Naive B cell (primary cell): ENCODE measurements at regions not wholly inside any gene's neighbourhood (a gene's known extent, or its start where the extent isn't known, plus 50 kb on each side); places are given as distances from the start of the nearest gene placed in this dataset.

ENCODE experiments used
- ATAC-seq, 2 donors: fragments of 150-1000 bp; cut with Tn5 transposase; 2 replicates each; pipeline ENCODE4 v1.10.0; 2021; ENCODE audit warnings: low read depth in 2 of 2, mild to moderate bottlenecking in 2 of 2, moderate library complexity in 2 of 2
- DNase-seq: peaks from one replicate; pipeline ENCODE4 v3.0.0; 2022
- H3K27ac Mint-ChIP-seq, 6 donors: one replicate each; pipeline ENCODE4 v1.8.0; 2020 to 2022; ENCODE audit warnings: mild to moderate bottlenecking in 6 of 6, mixed read lengths in 6 of 6, moderate library complexity in 5 of 6, inconsistent platforms in 2 of 6
- H3K27me3 Mint-ChIP-seq, 3 donors: one replicate each; pipeline ENCODE4 v1.8.0; 2021 to 2022; ENCODE audit warnings: mixed read lengths in 3 of 3, mild to moderate bottlenecking in 1 of 3
- H3K36me3 Mint-ChIP-seq, 2 donors: one replicate each; pipeline ENCODE4 v1.8.0; 2020 to 2022; ENCODE audit warnings: mixed read lengths in 2 of 2, inconsistent platforms in 1 of 2, mild to moderate bottlenecking in 1 of 2
- H3K4me1 Mint-ChIP-seq, 3 donors: one replicate each; pipeline ENCODE4 v1.8.0; 2020 to 2022; ENCODE audit warnings: mixed read lengths in 3 of 3, inconsistent platforms in 1 of 3, mild to moderate bottlenecking in 1 of 3, moderate library complexity in 1 of 3
- H3K4me3 Mint-ChIP-seq, 8 donors: one replicate each; pipeline ENCODE4 v1.8.0; 2020 to 2022; ENCODE audit warnings: mild to moderate bottlenecking in 8 of 8, mixed read lengths in 8 of 8, moderate library complexity in 8 of 8, inconsistent platforms in 2 of 8
- H3K9me3 Mint-ChIP-seq, 7 donors: one replicate each; pipeline ENCODE4 v1.8.0; 2020 to 2022; ENCODE audit warnings: mixed read lengths in 7 of 7, mild to moderate bottlenecking in 5 of 7, inconsistent platforms in 2 of 7, moderate library complexity in 1 of 7

DNA sequence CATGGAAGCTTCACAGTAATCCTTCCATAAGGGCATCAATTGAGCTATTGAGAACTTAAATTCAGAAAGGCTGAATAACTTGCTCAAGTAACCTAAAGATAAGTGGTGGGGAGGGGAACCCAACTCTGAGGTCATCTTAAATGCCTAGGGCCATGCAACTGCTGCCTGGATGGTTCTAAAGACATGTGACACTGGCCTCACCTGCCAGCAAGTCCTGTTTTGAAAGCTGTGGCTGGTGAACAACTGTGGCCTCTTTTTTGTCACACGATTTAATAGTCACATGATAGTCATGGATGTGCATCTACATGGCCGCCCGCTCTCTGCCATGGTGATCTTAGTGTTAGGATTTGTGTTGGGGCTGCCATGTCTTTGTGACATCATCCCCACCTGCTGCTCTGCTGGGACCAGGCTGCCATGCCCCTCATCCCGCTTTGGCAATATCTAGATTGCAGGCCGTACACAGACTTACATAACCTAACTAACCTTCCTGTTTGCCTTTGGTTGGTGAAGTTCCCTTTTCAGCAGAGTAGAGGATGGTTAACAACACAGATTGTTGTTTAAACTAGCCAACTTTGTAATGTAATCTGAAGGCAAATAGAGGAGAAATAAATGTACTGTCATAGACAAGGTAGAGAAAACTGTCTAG, 177.9 kb upstream of the SH3BP4 start:
- ATAC-seq (no peak), DNase-seq (no peak)
- H3K4me3 Mint-ChIP-seq: no peak overlapping the region
- peaks cover 0 to 2% (median 0%) of the 10 kb centered on the region in 7 donors for H3K9me3 Mint-ChIP-seq
- peaks cover 11 to 34% (median 24%) of the 10 kb centered on the region in 3 donors for H3K27me3 Mint-ChIP-seq
- no peaks in the 10 kb centered on the region for H3K36me3 Mint-ChIP-seq
- H3K27ac Mint-ChIP-seq: no peak overlapping the region
- peaks cover 0 to 4% (median 0%) of the 10 kb centered on the region in 3 donors for H3K4me1 Mint-ChIP-seq

DNA sequence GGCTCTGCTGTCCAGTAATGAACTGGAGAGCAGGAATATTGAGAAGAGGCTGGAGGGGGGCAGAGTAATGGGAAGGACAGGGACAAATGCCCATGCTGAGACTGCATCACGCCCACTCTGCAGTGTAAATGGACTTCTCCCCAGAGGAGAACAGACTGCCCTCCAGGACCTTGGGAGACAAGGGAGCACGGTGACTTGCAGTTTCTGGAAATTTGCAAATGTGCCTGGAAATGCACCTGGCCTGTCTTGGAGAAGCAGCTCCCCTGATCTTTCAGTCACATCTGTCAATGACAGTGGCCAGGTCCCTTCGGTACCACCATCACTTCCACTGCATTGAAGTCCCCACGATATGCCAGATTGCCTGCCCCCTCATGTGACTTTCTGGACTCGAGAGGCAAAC, 178.7 kb upstream of the SH3BP4 start:
- Mint-ChIP-seq H3K27ac (no peak overlapping the region), H3K4me1 (peaks cover 0 to 4% (median 0%) of the 10 kb centered on the region in 3 donors), H3K9me3 (peaks cover 0 to 2% (median 0%) of the 10 kb centered on the region in 7 donors), H3K27me3 (peaks cover 13 to 29% (median 24%) of the 10 kb centered on the region in 3 donors), H3K36me3 (no peaks in the 10 kb centered on the region), H3K4me3 (no peak overlapping the region)
- ATAC-seq (no peak), DNase-seq (no peak)

DNA sequence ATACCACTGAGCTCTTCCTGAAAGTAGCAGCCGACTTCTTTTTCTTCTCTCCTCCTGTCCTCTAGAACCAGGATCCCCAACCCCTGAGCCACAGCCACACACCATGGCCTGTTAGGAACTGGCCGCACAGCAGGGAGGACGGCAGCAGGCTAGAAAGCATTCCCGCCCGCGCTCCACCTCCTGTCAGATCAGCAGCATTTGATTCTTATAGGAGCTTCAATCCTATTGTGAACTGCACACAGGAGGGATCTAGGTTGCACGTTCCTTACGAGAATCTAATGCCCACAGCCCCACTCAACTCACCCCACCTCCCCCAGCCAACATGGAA, 179.1 kb upstream of the SH3BP4 start:
- ATAC-seq: no peak
- Mint-ChIP-seq H3K4me1 (peaks cover 0 to 4% (median 0%) of the 10 kb centered on the region in 3 donors), H3K4me3 (no peak overlapping the region), H3K36me3 (no peaks in the 10 kb centered on the region), H3K27me3 (peaks cover 17 to 28% (median 24%) of the 10 kb centered on the region in 3 donors), H3K27ac (no peak overlapping the region), H3K9me3 (peaks cover 0 to 2% (median 0%) of the 10 kb centered on the region in 7 donors)
- DNase-seq: no peak

DNA sequence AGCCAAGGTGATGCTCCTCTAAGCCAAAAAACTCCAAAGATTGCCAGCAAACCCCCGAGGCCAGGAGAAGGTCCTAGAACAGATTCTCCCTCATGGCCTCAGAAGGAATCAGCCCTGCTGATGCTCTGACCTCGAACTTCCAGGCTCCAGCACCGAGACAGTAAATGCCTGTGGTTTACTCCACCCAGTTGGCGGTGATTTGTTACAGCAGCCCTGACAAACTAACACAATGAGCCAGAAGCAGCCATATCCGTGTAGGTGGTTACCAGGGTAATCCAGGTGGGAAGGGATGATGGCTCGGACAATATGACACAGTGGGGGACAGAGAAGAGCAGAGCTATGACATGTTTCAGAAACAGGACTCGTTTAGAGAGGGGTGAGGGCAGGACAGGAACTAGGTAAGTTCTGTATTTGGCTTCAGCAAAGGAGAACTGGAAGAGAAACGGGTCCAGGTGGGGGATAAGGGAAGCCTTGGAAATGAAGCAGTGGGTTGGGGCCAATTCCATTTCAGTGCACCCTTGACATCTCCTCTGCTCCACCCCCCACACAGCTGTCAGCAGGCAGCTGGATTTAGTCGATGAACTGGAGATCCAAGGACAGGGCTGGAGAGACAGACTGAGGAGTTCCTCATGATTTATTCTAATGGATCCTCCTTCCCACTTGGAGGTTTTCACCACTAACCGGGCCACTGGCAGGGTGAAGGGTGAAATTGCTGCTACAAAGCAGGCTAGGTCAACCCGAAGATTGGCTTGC, 179.7 kb upstream of the SH3BP4 start:
- H3K27me3 Mint-ChIP-seq: peaks cover 18 to 28% (median 24%) of the 10 kb centered on the region in 3 donors
- ATAC-seq (no peak), DNase-seq (no peak)
- H3K36me3 Mint-ChIP-seq: no peaks in the 10 kb centered on the region
- H3K9me3 Mint-ChIP-seq: peaks cover 0 to 2% (median 0%) of the 10 kb centered on the region in 7 donors
- H3K4me3 Mint-ChIP-seq: peak overlapping the region in 1 of 8 donors; percentile 64
- peaks cover 0 to 4% (median 0%) of the 10 kb centered on the region in 3 donors for H3K4me1 Mint-ChIP-seq
- H3K27ac Mint-ChIP-seq: peak overlapping the region in 1 of 6 donors; percentile 10

- Mint-ChIP-seq H3K9me3 (no peaks in the 10 kb centered on the region), H3K27me3 (peaks cover 16 to 19% (median 18%) of the 10 kb centered on the region in 3 donors), H3K4me3 (no peak overlapping the region), H3K4me1 (peaks cover 0 to 4% (median 0%) of the 10 kb centered on the region in 3 donors), H3K36me3 (no peaks in the 10 kb centered on the region), H3K27ac (peak overlapping the region in 1 of 6 donors; percentile 33)
- no peak for DNase-seq
- ATAC-seq: no peak
Observed at GRCh38 chr2:234771176-234771575, 180.6 kb upstream of the SH3BP4 start.

GRCh38 chr2:234770715-234771141, 181.1 kb upstream of the SH3BP4 start:
- DNase-seq: no peak

DNA sequence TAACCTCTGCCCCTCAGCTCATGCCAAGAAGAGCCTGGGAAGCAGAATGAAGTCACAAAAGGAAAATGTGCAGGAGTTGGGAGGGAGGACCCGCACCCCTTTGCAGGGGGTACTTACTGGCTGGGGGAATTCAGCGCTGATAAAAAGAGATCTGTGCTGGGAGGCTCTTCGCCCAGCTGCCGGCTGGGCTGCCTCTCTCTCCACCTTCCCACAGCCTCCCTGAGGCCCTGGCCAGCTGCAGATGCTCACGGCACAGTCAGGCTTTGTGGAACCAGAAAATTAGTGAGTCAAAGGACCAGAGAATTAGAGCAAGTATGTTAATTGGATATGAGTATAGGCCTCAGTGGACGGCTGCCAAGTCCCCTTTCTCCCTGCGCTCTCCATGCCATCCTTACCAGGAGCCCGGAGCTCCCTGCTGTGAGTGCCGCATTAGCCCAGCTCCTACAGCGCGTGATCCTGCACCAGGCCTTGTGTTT, 181.7 kb upstream of the SH3BP4 start:
- no peaks in the 10 kb centered on the region for H3K9me3 Mint-ChIP-seq
- ATAC-seq (no peak), DNase-seq (no peak)
- peaks cover 0 to 4% (median 0%) of the 10 kb centered on the region in 3 donors for H3K4me1 Mint-ChIP-seq
- H3K27ac Mint-ChIP-seq: peak overlapping the region in 1 of 6 donors; percentile 19
- peaks cover 19 to 24% (median 23%) of the 10 kb centered on the region in 3 donors for H3K27me3 Mint-ChIP-seq
- H3K36me3 Mint-ChIP-seq: no peaks in the 10 kb centered on the region
- no peak overlapping the region for H3K4me3 Mint-ChIP-seq

More at GRCh38 chr2:234770715-234771141, 181.1 kb upstream of the SH3BP4 start:
- no peak overlapping the region for H3K4me3 Mint-ChIP-seq
- ATAC-seq: no peak
- peaks cover 17 to 20% (median 19%) of the 10 kb centered on the region in 3 donors for H3K27me3 Mint-ChIP-seq
- H3K36me3 Mint-ChIP-seq: no peaks in the 10 kb centered on the region
- H3K27ac Mint-ChIP-seq: no peak overlapping the region
- no peaks in the 10 kb centered on the region for H3K9me3 Mint-ChIP-seq
- H3K4me1 Mint-ChIP-seq: peaks cover 0 to 4% (median 0%) of the 10 kb centered on the region in 3 donors

DNA sequence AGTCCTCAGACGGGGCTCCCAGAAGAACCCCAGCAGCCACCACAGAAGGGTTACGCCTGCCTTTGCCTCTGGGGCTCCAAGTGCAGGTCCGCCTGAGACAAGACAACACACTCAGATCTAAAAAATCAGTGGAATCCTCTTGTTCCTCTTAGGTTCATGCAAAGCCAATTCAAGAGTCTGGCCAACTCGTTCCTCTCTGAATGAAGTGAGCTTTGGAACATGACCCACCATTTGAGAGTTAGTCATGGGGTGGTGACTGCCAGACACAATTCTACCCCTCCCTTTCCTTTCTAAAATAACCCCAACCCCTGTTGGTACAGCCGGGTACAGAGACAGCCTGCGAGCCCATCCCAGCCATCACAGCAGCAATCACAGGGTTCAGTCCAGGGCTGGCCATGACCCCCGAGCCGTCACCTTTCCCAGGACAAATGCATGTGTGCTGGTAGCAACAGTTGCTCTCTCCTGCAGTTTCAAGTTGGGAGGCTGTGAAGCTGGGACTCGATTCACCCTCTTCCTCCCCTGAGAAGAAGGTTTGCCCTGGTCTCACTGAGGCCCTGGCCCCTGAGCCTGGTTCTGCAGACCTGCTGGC, 183.1 kb upstream of the SH3BP4 start:
- Mint-ChIP-seq H3K4me1 (peaks cover 0 to 4% (median 0%) of the 10 kb centered on the region in 3 donors), H3K9me3 (no peaks in the 10 kb centered on the region), H3K36me3 (no peaks in the 10 kb centered on the region), H3K27me3 (peaks cover 19 to 24% (median 23%) of the 10 kb centered on the region in 3 donors), H3K27ac (no peak overlapping the region), H3K4me3 (no peak overlapping the region)
- DNase-seq (no peak), ATAC-seq (no peak)

- no peak for ATAC-seq
- Mint-ChIP-seq H3K4me3 (no peak overlapping the region), H3K27me3 (peaks cover 2 to 19% (median 10%) of the 10 kb centered on the region in 3 donors), H3K36me3 (peaks cover 0 to 9% of the 10 kb centered on the region in 2 donors), H3K9me3 (peaks cover 0 to 10% (median 4%) of the 10 kb centered on the region in 7 donors), H3K4me1 (no peaks in the 10 kb centered on the region), H3K27ac (no peak overlapping the region)
- no peak for DNase-seq
Observed at GRCh38 chr2:234765279-234765678, 186.5 kb upstream of the SH3BP4 start.

DNA sequence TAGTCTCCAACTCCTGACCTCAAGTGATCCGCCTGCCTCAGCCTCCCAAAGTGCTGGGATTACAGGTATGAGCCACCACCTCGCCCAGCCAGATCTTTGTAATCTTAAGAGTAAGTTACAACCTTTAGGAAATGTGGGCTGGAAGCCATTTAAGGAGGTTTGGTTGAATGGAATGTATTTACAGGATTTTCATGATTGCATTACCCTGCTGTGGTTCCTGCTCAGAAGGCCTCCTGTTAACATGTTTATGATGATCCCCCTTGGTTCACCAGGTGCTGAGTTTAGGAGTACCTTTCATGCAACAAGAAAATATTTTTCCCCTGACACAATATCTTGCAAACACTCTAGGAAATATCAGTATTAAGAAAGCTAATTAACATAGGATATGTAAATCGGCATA, 187.4 kb upstream of the SH3BP4 start:
- no peak overlapping the region for H3K4me3 Mint-ChIP-seq
- ATAC-seq: no peak
- H3K36me3 Mint-ChIP-seq: peaks cover 0 to 9% of the 10 kb centered on the region in 2 donors
- H3K27ac Mint-ChIP-seq: peak overlapping the region in 1 of 6 donors; percentile 15
- DNase-seq: no peak
- H3K4me1 Mint-ChIP-seq: no peaks in the 10 kb centered on the region
- H3K27me3 Mint-ChIP-seq: peaks cover 0 to 19% (median 16%) of the 10 kb centered on the region in 3 donors
- H3K9me3 Mint-ChIP-seq: peaks cover 0 to 14% (median 8%) of the 10 kb centered on the region in 7 donors

GRCh38 chr2:234763002-234763873, 188.6 kb upstream of the SH3BP4 start:
- ATAC-seq: no peak
- no peak for DNase-seq
- H3K4me3 Mint-ChIP-seq: no peak overlapping the region
- H3K9me3 Mint-ChIP-seq: peaks cover 0 to 14% (median 10%) of the 10 kb centered on the region in 7 donors
- H3K27me3 Mint-ChIP-seq: peaks cover 0 to 19% (median 16%) of the 10 kb centered on the region in 3 donors
- H3K27ac Mint-ChIP-seq: peak overlapping the region in 1 of 6 donors; percentile 15
- H3K4me1 Mint-ChIP-seq: no peaks in the 10 kb centered on the region
- peaks cover 0 to 9% of the 10 kb centered on the region in 2 donors for H3K36me3 Mint-ChIP-seq

GRCh38 chr2:234761910-234762309, 189.9 kb upstream of the SH3BP4 start:
- Mint-ChIP-seq H3K4me1 (no peaks in the 10 kb centered on the region), H3K9me3 (peaks cover 0 to 14% (median 10%) of the 10 kb centered on the region in 7 donors), H3K4me3 (no peak overlapping the region), H3K36me3 (peaks cover 0 to 9% of the 10 kb centered on the region in 2 donors), H3K27me3 (peaks cover 5 to 16% (median 12%) of the 10 kb centered on the region in 3 donors), H3K27ac (no peak overlapping the region)
- ATAC-seq (no peak), DNase-seq (no peak)
